Prostate gland (tissue), 2 donors: ENCODE measurements at regions not wholly inside any gene's neighbourhood (a gene's known extent, or its start where the extent isn't known, plus 50 kb on each side); places are given as distances from the start of the nearest gene placed in this dataset.

Experiments used
- DNase-seq: peaks from one replicate; pipeline ENCODE4 v3.0.0-alpha.2; 2019; ENCODE audit warnings: low spot score
- H3K27ac ChIP-seq, 2 donors: fragments of 200-600 bp; sonication (generic); 2 replicates each; pipeline ENCODE4 v1.5.1; 2017 to 2019
- H3K27me3 ChIP-seq: fragments of 200-600 bp; sonication (generic); replicated peaks from 2 replicates; pipeline ENCODE4 v1.5.1; 2019; ENCODE audit not compliant: insufficient read depth
- H3K36me3 ChIP-seq, 2 donors: fragments of 200-600 bp; sonication (generic); 1 replicate in 1 of 2; 2 replicates in 1 of 2; pipeline versions ENCODE4 v1.5.1 to v1.8.1; 2017 to 2019
- H3K4me1 ChIP-seq: fragments of 200-600 bp; sonication (generic); replicated peaks from 2 replicates; pipeline ENCODE4 v1.5.1; 2019
- H3K4me3 ChIP-seq, 2 donors: fragments of 200-600 bp; sonication (generic); 2 replicates each; pipeline ENCODE4 v1.5.1; 2017 to 2019
- H3K9me3 ChIP-seq: fragments of 200-600 bp; sonication (generic); 2 replicates; pipeline ENCODE4 v1.5.1; 2017
- CTCF ChIP-seq, 4 experiments: fragments of 200-600 bp in 2 of 4; fragments of 450-650 bp in 2 of 4; sonication (generic) in 2 of 4; IDR thresholded peaks; 1 replicate in 3 of 4; 2 replicates in 1 of 4; pipeline ENCODE4 v1.5.1; 2016 to 2019; ENCODE audit warnings: antibody characterized with exemption in 4 of 4, mild to moderate bottlenecking in 2 of 4, moderate library complexity in 2 of 4
- POLR2A ChIP-seq: fragments of 450-650 bp; IDR thresholded peaks from one replicate; pipeline ENCODE4 v1.6.1; 2016; ENCODE audit warnings: antibody characterized with exemption, mild to moderate bottlenecking
- POLR2AphosphoS5 ChIP-seq: sonication (generic); formaldehyde crosslinking; IDR thresholded peaks from one replicate; pipeline ENCODE4 v1.6.1; 2017; ENCODE audit warnings: antibody characterized with exemption
- WGBS: methylation state at CpG from one replicate; pipeline ENCODE4 v1.1.5; 2018; 5-methylcytosine and 5-hydroxymethylcytosine counted together
- intact Hi-C: fragments of 100-400 bp; cut with DNase I; formaldehyde crosslinking; loops from one replicate; pipeline ENCODE4 v1.14.2; 2022

- no peaks in the 10 kb centered on the region for H3K27me3 ChIP-seq
- H3K4me3 ChIP-seq: no peak overlapping the region
- TF ChIP-seq CTCF (IDR thresholded peaks at IDR 0.05) (no peak), POLR2AphosphoS5 (no peak), POLR2A (no peak)
- no peaks in the 10 kb centered on the region for H3K9me3 ChIP-seq
- no peaks in the 10 kb centered on the region for H3K4me1 ChIP-seq
- no peak overlapping the region for H3K27ac ChIP-seq
- no peak for DNase-seq
- H3K36me3 ChIP-seq: no peaks in the 10 kb centered on the region
- intact Hi-C loops: no loop called here
Measured at GRCh38 chrX:42886519-42886918, 108.6 kb upstream of the PPP1R2C start.

- H3K36me3 ChIP-seq: no peaks in the 10 kb centered on the region
- TF ChIP-seq POLR2A: no peak
- no peak for TF ChIP-seq POLR2AphosphoS5
- TF ChIP-seq CTCF (IDR thresholded peaks at IDR 0.05): no peak
- intact Hi-C loops: no loop called here
- no peaks in the 10 kb centered on the region for H3K27me3 ChIP-seq
- H3K27ac ChIP-seq: no peak overlapping the region
- WGBS: 41% methylated on average over 1 of the region's 1 CpG
- no peaks in the 10 kb centered on the region for H3K4me1 ChIP-seq
- no peaks in the 10 kb centered on the region for H3K9me3 ChIP-seq
- DNase-seq: no peak
- H3K4me3 ChIP-seq: no peak overlapping the region
Measured at GRCh38 chrX:42900947-42901346, 123.0 kb upstream of the PPP1R2C start.

- Histone ChIP-seq H3K9me3 (no peaks in the 10 kb centered on the region), H3K4me3 (no peak overlapping the region), H3K27ac (no peak overlapping the region), H3K27me3 (no peaks in the 10 kb centered on the region), H3K4me1 (no peaks in the 10 kb centered on the region), H3K36me3 (no peaks in the 10 kb centered on the region)
- intact Hi-C loops: no loop called here
- DNase-seq: no peak
- TF ChIP-seq POLR2A: no peak
- no peak for TF ChIP-seq POLR2AphosphoS5
- no peak for TF ChIP-seq CTCF (IDR thresholded peaks at IDR 0.05)
Measured at GRCh38 chrX:42902513-42902912, 124.5 kb upstream of the PPP1R2C start.

- no peaks in the 10 kb centered on the region for H3K4me1 ChIP-seq
- WGBS: 73% methylated on average over 3 of the region's 3 CpGs
- no peaks in the 10 kb centered on the region for H3K36me3 ChIP-seq
- no peak overlapping the region for H3K27ac ChIP-seq
- intact Hi-C loops: no loop called here
- H3K27me3 ChIP-seq: no peaks in the 10 kb centered on the region
- H3K9me3 ChIP-seq: no peaks in the 10 kb centered on the region
- TF ChIP-seq POLR2AphosphoS5 (no peak), CTCF (IDR thresholded peaks at IDR 0.05) (no peak), POLR2A (no peak)
- no peak overlapping the region for H3K4me3 ChIP-seq
- DNase-seq: no peak
Measured at GRCh38 chrX:42920752-42921151, 142.8 kb upstream of the PPP1R2C start.

- intact Hi-C loops: no loop called here
- Histone ChIP-seq H3K27ac (no peak overlapping the region), H3K9me3 (no peaks in the 10 kb centered on the region), H3K4me3 (no peak overlapping the region), H3K36me3 (no peaks in the 10 kb centered on the region), H3K27me3 (no peaks in the 10 kb centered on the region), H3K4me1 (no peaks in the 10 kb centered on the region)
- DNase-seq: no peak
- WGBS: 100% methylated on average over 1 of the region's 1 CpG
- TF ChIP-seq POLR2A: no peak
- TF ChIP-seq CTCF (IDR thresholded peaks at IDR 0.05): no peak
- no peak for TF ChIP-seq POLR2AphosphoS5
Measured at GRCh38 chrX:42930071-42930470, 152.1 kb upstream of the PPP1R2C start.
